ENCODE measurements at regions not wholly inside any gene's neighbourhood (a gene's known extent, or its start where the extent isn't known, plus 50 kb on each side); places are given as distances from the start of the nearest gene placed in this dataset.

DNA sequence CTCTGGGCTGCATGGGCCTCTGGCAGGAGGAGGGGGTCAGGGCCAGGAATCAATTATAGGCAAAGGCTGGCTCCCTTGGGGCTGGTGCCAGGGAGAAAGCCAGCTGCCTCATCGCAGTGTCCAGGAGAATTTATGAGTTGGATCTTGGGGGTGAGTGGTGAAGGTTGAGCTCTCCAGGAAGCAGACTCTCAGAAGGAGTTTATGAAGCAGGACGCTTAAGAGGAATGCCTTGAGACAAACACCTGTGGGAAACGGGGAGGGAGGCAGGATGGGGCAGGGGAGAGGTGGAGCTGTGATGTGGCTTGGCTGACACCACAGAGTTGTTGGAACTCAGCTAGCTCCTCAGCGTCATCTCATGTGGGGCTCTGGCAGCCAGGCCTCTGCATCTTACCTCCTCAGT is 428.5 kb downstream of the RPS24 start:
- Histone ChIP-seq H3K27ac (ENCODE audit: low read length in 2 of 2) (no peak overlapping the region), H4K20me1 (ENCODE audit: control insufficient read depth, insufficient read depth, low read length, poor library complexity, severe bottlenecking) (no peaks in the 10 kb centered on the region), H3K9ac (ENCODE audit: low read length) (no peak overlapping the region), H3K4me1 (ENCODE audit: control insufficient read depth in 2 of 2, insufficient read depth in 2 of 2, low read length in 2 of 2) (no peaks in the 10 kb centered on the region), H3K36me3 (replicated peaks in 1 of 2; ENCODE audit: control extremely low read depth in 1 of 2, control insufficient read depth in 1 of 2, extremely low read depth in 1 of 2, insufficient read depth in 2 of 2, low read length in 1 of 2) (no peaks in the 10 kb centered on the region), H3K4me3 (ENCODE audit: control extremely low read depth in 1 of 5, extremely low read depth in 1 of 5, insufficient read depth in 1 of 5, low read depth in 2 of 5, low read length in 4 of 5) (no peak overlapping the region), H2AFZ (ENCODE audit: insufficient read depth, low read depth, low read length, poor library complexity, severe bottlenecking) (no peak overlapping the region), H3K4me2 (replicated peaks; ENCODE audit: low read depth, low read length, poor library complexity, severe bottlenecking) (no peak overlapping the region), H3K79me2 (ENCODE audit: control insufficient read depth, insufficient read depth, low read length) (no peaks in the 10 kb centered on the region), H3K9me3 (ENCODE audit: control extremely low read depth in 1 of 3, control insufficient read depth in 2 of 3, insufficient read depth in 1 of 3, low read length in 2 of 3) (peaks cover 0 to 2% (median 0%) of the 10 kb centered on the region in 3 donors), H3K27me3 (replicated peaks in 1 of 4; ENCODE audit: control extremely low read depth in 1 of 4, control insufficient read depth in 3 of 4, insufficient read depth in 4 of 4, low read length in 3 of 4) (peaks cover 0 to 4% (median 0%) of the 10 kb centered on the region in 4 experiments)
- 95% methylated on average over 4 of the region's 4 CpGs for WGBS (ENCODE audit: insufficient coverage)
- intact Hi-C loops (cut with micrococcal nuclease) = no loop called here
- no peak overlapping the region for H3K4me3 Mint-ChIP-seq
- peaks cover 22% of the 10 kb centered on the region for H3K27me3 Mint-ChIP-seq
- CTCF ChIA-PET = no interaction called here
- H3K9me3 Mint-ChIP-seq (ENCODE audit: insufficient read depth) = no peaks in the 10 kb centered on the region
- DNase-seq (no peak), ATAC-seq (ENCODE audit: low read depth) (no peak)
- no peak for TF ChIP-seq EZH2 (IDR thresholded peaks at IDR 0.05; ENCODE audit: borderline replicate concordance, insufficient read depth, low read depth, low read length, poor library complexity, severe bottlenecking)
- TF ChIP-seq, protein P1, sequence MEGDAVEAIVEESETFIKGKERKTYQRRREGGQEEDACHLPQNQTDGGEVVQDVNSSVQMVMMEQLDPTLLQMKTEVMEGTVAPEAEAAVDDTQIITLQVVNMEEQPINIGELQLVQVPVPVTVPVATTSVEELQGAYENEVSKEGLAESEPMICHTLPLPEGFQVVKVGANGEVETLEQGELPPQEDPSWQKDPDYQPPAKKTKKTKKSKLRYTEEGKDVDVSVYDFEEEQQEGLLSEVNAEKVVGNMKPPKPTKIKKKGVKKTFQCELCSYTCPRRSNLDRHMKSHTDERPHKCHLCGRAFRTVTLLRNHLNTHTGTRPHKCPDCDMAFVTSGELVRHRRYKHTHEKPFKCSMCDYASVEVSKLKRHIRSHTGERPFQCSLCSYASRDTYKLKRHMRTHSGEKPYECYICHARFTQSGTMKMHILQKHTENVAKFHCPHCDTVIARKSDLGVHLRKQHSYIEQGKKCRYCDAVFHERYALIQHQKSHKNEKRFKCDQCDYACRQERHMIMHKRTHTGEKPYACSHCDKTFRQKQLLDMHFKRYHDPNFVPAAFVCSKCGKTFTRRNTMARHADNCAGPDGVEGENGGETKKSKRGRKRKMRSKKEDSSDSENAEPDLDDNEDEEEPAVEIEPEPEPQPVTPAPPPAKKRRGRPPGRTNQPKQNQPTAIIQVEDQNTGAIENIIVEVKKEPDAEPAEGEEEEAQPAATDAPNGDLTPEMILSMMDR (IDR thresholded peaks at IDR 0.05) = no peak
- no peaks in the 10 kb centered on the region for H3K4me1 Mint-ChIP-seq
- POLR2A ChIA-PET = no interaction called here
- no peak overlapping the region for H3K27ac Mint-ChIP-seq

DNA sequence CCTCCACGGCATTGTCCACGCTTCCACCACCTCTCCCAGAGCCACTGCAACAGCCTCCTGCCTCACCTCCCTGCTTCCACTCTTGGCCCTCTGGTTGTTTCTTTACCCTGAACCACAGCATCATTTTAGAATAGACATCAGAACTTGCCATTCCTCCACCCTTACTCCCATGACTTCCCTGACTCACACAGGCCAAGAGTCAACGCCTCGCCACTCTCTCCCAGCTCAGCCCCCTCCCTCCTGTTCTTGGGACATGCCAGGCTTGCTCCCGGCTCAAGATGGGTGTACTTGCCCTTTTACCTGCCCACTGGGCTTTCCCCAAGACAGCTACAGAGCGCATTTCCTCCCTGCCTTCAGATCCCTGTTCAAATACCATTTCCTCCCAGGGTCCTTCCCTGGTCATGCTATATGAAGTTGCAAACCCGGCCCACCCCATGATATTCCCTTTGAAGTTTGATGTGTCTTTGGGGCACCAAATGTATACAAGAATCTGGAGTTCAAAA is 429.1 kb downstream of the RPS24 start:
- CTCF ChIA-PET = no interaction called here
- H3K4me3 Mint-ChIP-seq = no peak overlapping the region

More for the DNA sequence above, 429.1 kb downstream of the RPS24 start:
- no peaks in the 10 kb centered on the region for H3K79me2 ChIP-seq (ENCODE audit: control insufficient read depth, insufficient read depth, low read length)
- H3K27me3 ChIP-seq (replicated peaks in 1 of 4; ENCODE audit: control extremely low read depth in 1 of 4, control insufficient read depth in 3 of 4, insufficient read depth in 4 of 4, low read length in 3 of 4) = peaks cover 0 to 4% (median 0%) of the 10 kb centered on the region in 4 experiments
- no peaks in the 10 kb centered on the region for H3K4me1 ChIP-seq (ENCODE audit: control insufficient read depth in 2 of 2, insufficient read depth in 2 of 2, low read length in 2 of 2)
- peaks cover 0 to 2% (median 0%) of the 10 kb centered on the region in 3 donors for H3K9me3 ChIP-seq (ENCODE audit: control extremely low read depth in 1 of 3, control insufficient read depth in 2 of 3, insufficient read depth in 1 of 3, low read length in 2 of 3)
- WGBS (ENCODE audit: insufficient coverage) = 84% methylated on average over 6 of the region's 7 CpGs
- no peaks in the 10 kb centered on the region for H3K36me3 ChIP-seq (replicated peaks in 1 of 2; ENCODE audit: control extremely low read depth in 1 of 2, control insufficient read depth in 1 of 2, extremely low read depth in 1 of 2, insufficient read depth in 2 of 2, low read length in 1 of 2)
- Mint-ChIP-seq H3K9me3 (ENCODE audit: insufficient read depth) (no peaks in the 10 kb centered on the region), H3K4me1 (no peaks in the 10 kb centered on the region), H3K27ac (no peak overlapping the region), H3K27me3 (peaks cover 22% of the 10 kb centered on the region)
- no peak overlapping the region for H2AFZ ChIP-seq (ENCODE audit: insufficient read depth, low read depth, low read length, poor library complexity, severe bottlenecking)
- DNase-seq (no peak), ATAC-seq (ENCODE audit: low read depth) (no peak)
- H3K4me3 ChIP-seq (ENCODE audit: control extremely low read depth in 1 of 5, extremely low read depth in 1 of 5, insufficient read depth in 1 of 5, low read depth in 2 of 5, low read length in 4 of 5) = no peak overlapping the region
- H3K4me2 ChIP-seq (replicated peaks; ENCODE audit: low read depth, low read length, poor library complexity, severe bottlenecking) = no peak overlapping the region
- POLR2A ChIA-PET = no interaction called here
- no peak for TF ChIP-seq EZH2 (IDR thresholded peaks at IDR 0.05; ENCODE audit: borderline replicate concordance, insufficient read depth, low read depth, low read length, poor library complexity, severe bottlenecking)
- TF ChIP-seq, protein P1 (IDR thresholded peaks at IDR 0.05) = no peak
- no peak overlapping the region for H3K9ac ChIP-seq (ENCODE audit: low read length)
- intact Hi-C loops (cut with micrococcal nuclease) = no loop called here
- H4K20me1 ChIP-seq (ENCODE audit: control insufficient read depth, insufficient read depth, low read length, poor library complexity, severe bottlenecking) = no peaks in the 10 kb centered on the region
- H3K27ac ChIP-seq (ENCODE audit: low read length in 2 of 2) = no peak overlapping the region
